Heart left ventricle (tissue), 16 donors: ENCODE measurements at regions not wholly inside any gene's neighbourhood (a gene's known extent, or its start where the extent isn't known, plus 50 kb on each side); places are given as distances from the start of the nearest gene placed in this dataset.

ENCODE experiments used
- ATAC-seq, 4 donors: fragments of 200-7000 bp; cut with Tn5 transposase; one replicate each; pipeline ENCODE4 v1.9.1; 2020 to 2022; ENCODE audit warnings: moderate library complexity in 4 of 4, mild to moderate bottlenecking in 3 of 4, moderate number of reproducible peaks in 1 of 4
- DNase-seq, 5 donors: peaks; one replicate each; pipeline ENCODE4 v3.0.0-alpha.2; 2020
- H3K27ac ChIP-seq, 12 donors: fragments of 200-600 bp; sonication (generic) in 4 of 12; one replicate each; pipeline versions ENCODE4 v1.5.0 to v1.8.0; 2016 to 2022; ENCODE audit warnings: mild to moderate bottlenecking in 2 of 12
- H3K27me3 ChIP-seq, 9 donors: fragments of 200-600 bp; sonication (generic) in 2 of 9; one replicate each; pipeline versions ENCODE4 v1.5.1 to v1.8.0; 2016 to 2022; ENCODE audit warnings: mild to moderate bottlenecking in 3 of 9
- H3K36me3 ChIP-seq, 9 donors: fragments of 200-600 bp; sonication (generic) in 2 of 9; one replicate each; pipeline versions ENCODE4 v1.5.0 to v1.8.0; 2018 to 2022; ENCODE audit warnings: mild to moderate bottlenecking in 2 of 9
- H3K4me1 ChIP-seq, 12 donors: fragments of 200-600 bp; sonication (generic) in 4 of 12; one replicate each; pipeline versions ENCODE4 v1.5.0 to v1.8.0; 2016 to 2022; ENCODE audit warnings: mild to moderate bottlenecking in 3 of 12
- H3K4me3 ChIP-seq, 12 donors: fragments of 200-600 bp; sonication (generic) in 4 of 12; one replicate each; pipeline versions ENCODE4 v1.5.0 to v1.8.0; 2017 to 2022; ENCODE audit warnings: mild to moderate bottlenecking in 9 of 12, moderate library complexity in 4 of 12
- H3K9me3 ChIP-seq, 12 donors: fragments of 200-600 bp; sonication (generic) in 4 of 12; one replicate each; pipeline versions ENCODE4 v1.5.0 to v1.8.0; 2016 to 2022; ENCODE audit warnings: mild to moderate bottlenecking in 1 of 12
- CTCF ChIP-seq, 12 donors: fragments of 200-600 bp; sonication (generic) in 4 of 12; IDR thresholded peaks; one replicate each; pipeline versions ENCODE4 v1.5.0 to v1.8.0; 2018 to 2022; ENCODE audit warnings: antibody characterized with exemption in 12 of 12, mild to moderate bottlenecking in 5 of 12
- POLR2A ChIP-seq, 2 donors: fragments of 450-650 bp; IDR thresholded peaks; one replicate each; pipeline ENCODE4 v1.6.1; 2017; ENCODE audit warnings: antibody characterized with exemption in 2 of 2, mild to moderate bottlenecking in 2 of 2, moderate library complexity in 2 of 2
- WGBS, 4 donors: extraction: QIAGEN DNeasy Blood & Tissue Kit in 2 of 4; methylation state at CpG; one replicate each; pipeline versions ENCODE4 v1.1.5 to v1.1.7; 2013 to 2018; 5-methylcytosine and 5-hydroxymethylcytosine counted together
- intact Hi-C, 10 donors: fragments of 100-400 bp; cut with DNase I; formaldehyde crosslinking; loops; one replicate each; pipeline versions ENCODE4 v1.11.1 to v1.14.2; 2022
- donor health status: ischemic (EF 13 %, LVEDD 7.1; RV severe dilation, severe dysfunction).
- donor health status: healthy with polysubstance abuse.
- donor health status: DM: no; HTN: yes; CAD: no.
- donor health status: DM: no; HTN: no; CAD: no.
- donor health status: ischemic (EF 25% LVEDD 6.9; RV normal size, moderate dysfunction).
- donor health status: ischemic (EF 25% LVEDD 5.7; RV mildly dilated, moderate dysfunction).
- donor health status: healthy.
- donor health status: DM: yes; HTN: yes; CAD: no.
- donor health status: ischemic (EF 35%, LVEDD 5.7; RV mildly dilated, moderate dysfunction).
- donor health status: nonischemic (EF 11% LVEDD 7.7; RV severe dilation, severe dysfunction).
- donor health status: DM: yes; HTN: yes; CAD: no.
- donor health status: PGD.
- donor health status: ischemic (EF 29% LVEDD 5.4; RV normal size, mild dysfunction).
- donor health status: nonischemic (EF 23%, LVEDD 6.1; RV moderate dilation, normal function).

- DNase-seq, result no peak
- Histone ChIP-seq H3K27ac (no peak overlapping the region), H3K9me3 (no peaks in the 10 kb centered on the region), H3K4me1 (peaks cover 0 to 29% (median 0%) of the 10 kb centered on the region in 12 donors), H3K36me3 (no peaks in the 10 kb centered on the region), H3K4me3 (no peak overlapping the region), H3K27me3 (peaks cover 0 to 11% (median 0%) of the 10 kb centered on the region in 9 donors)
- 43 to 59% (median 53%) methylated on average over 2 of the region's 2 CpGs for WGBS, 4 donors
- no peak for TF ChIP-seq POLR2A (IDR thresholded peaks at IDR 0.05)
- no peak for TF ChIP-seq CTCF (IDR thresholded peaks at IDR 0.05)
- ATAC-seq, result no peak
- intact Hi-C loops, result no loop called here
Measured at GRCh38 chr13:94859811-94860210, 147.5 kb upstream of the SOX21 start.

GRCh38 chr13:94859278-94859691 is 146.9 kb upstream of the SOX21 start:
- H3K9me3 ChIP-seq, result no peaks in the 10 kb centered on the region
- DNase-seq (peak; percentile 40 to 86 (median 64)), ATAC-seq (peak; percentile 86 to 95 (median 92))
- H3K36me3 ChIP-seq, result no peaks in the 10 kb centered on the region
- H3K4me1 ChIP-seq, result peaks cover 0 to 29% (median 0%) of the 10 kb centered on the region in 12 donors
- no peak for TF ChIP-seq POLR2A (IDR thresholded peaks at IDR 0.05)
- TF ChIP-seq CTCF (IDR thresholded peaks at IDR 0.05), result no peak
- intact Hi-C loops, result no loop called here
- WGBS, 4 donors, result 21 to 35% (median 25%) methylated on average over 4 to 11 of the region's 11 CpGs
- no peak overlapping the region for H3K4me3 ChIP-seq
- H3K27me3 ChIP-seq, result peaks cover 0 to 11% (median 0%) of the 10 kb centered on the region in 9 donors
- H3K27ac ChIP-seq, result no peak overlapping the region

GRCh38 chr13:94858856-94859255 is 146.5 kb upstream of the SOX21 start:
- Histone ChIP-seq H3K27ac (no peak overlapping the region), H3K9me3 (no peaks in the 10 kb centered on the region), H3K27me3 (peaks cover 0 to 11% (median 0%) of the 10 kb centered on the region in 9 donors), H3K36me3 (no peaks in the 10 kb centered on the region), H3K4me3 (no peak overlapping the region), H3K4me1 (peaks cover 0 to 29% (median 0%) of the 10 kb centered on the region in 12 donors)
- intact Hi-C loops, result no loop called here
- TF ChIP-seq CTCF (IDR thresholded peaks at IDR 0.05) (no peak), POLR2A (IDR thresholded peaks at IDR 0.05) (no peak)
- no peak for ATAC-seq
- DNase-seq, result no peak
- 63 to 77% (median 72%) methylated on average over 4 of the region's 4 CpGs for WGBS, 4 donors

- Histone ChIP-seq H3K27ac (no peak overlapping the region), H3K27me3 (no peaks in the 10 kb centered on the region), H3K4me3 (no peak overlapping the region), H3K9me3 (no peaks in the 10 kb centered on the region), H3K4me1 (peaks cover 0 to 11% (median 0%) of the 10 kb centered on the region in 12 donors), H3K36me3 (no peaks in the 10 kb centered on the region)
- 55 to 65% (median 64%) methylated on average over 1 of the region's 1 CpG for WGBS, 4 donors
- no peak for TF ChIP-seq POLR2A (IDR thresholded peaks at IDR 0.05)
- no peak for TF ChIP-seq CTCF (IDR thresholded peaks at IDR 0.05)
- ATAC-seq, result no peak
- no peak for DNase-seq
- intact Hi-C loops, result no loop called here
Measured at GRCh38 chr13:94854688-94855087, 142.3 kb upstream of the SOX21 start.
